WTC11 (cell line): ENCODE measurements at regions not wholly inside any gene's neighbourhood (a gene's known extent, or its start where the extent isn't known, plus 50 kb on each side); places are given as distances from the start of the nearest gene placed in this dataset.

Experiments
- CREB1 ChIP-seq: sonication (generic); formaldehyde crosslinking; IDR thresholded peaks from 2 replicates; pipeline ENCODE4 v1.8.0; 2023; ENCODE audit warnings: mild to moderate bottlenecking, missing genetic modification reagents
- ELF4 ChIP-seq: sonication (generic); formaldehyde crosslinking; IDR thresholded peaks from 2 replicates; pipeline ENCODE4 v1.8.1; 2022; ENCODE audit warnings: low read depth, mild to moderate bottlenecking, moderate library complexity, missing genetic modification reagents
- ESRRA ChIP-seq: sonication (generic); formaldehyde crosslinking; IDR thresholded peaks from 2 replicates; pipeline ENCODE4 v1.8.1; 2022; ENCODE audit warnings: mild to moderate bottlenecking, missing genetic modification reagents, borderline replicate concordance
- MYBL2 ChIP-seq: sonication (generic); formaldehyde crosslinking; IDR thresholded peaks from 2 replicates; pipeline ENCODE4 v1.8.1; 2023; ENCODE audit warnings: mild to moderate bottlenecking, moderate library complexity, missing genetic modification reagents
- NFE2L1 ChIP-seq: sonication (generic); formaldehyde crosslinking; IDR thresholded peaks from 2 replicates; pipeline ENCODE4 v1.8.1; 2023; ENCODE audit warnings: missing genetic modification reagents
- NR3C1 ChIP-seq: sonication (generic); formaldehyde crosslinking; conservative IDR thresholded peaks from 2 replicates; pipeline ENCODE4 v1.8.1; 2023; ENCODE audit warnings: low read depth, mild to moderate bottlenecking, missing genetic modification reagents
- SP1 ChIP-seq: sonication (generic); formaldehyde crosslinking; conservative IDR thresholded peaks from 2 replicates; pipeline ENCODE4 v1.8.1; 2022; ENCODE audit warnings: missing genetic modification reagents
- TF ChIP-seq, protein P1 (sequence below): fragments of 200-600 bp; IDR thresholded peaks from 2 replicates; pipeline ENCODE4 v1.8.0; 2022; ENCODE audit warnings: antibody characterized with exemption
- TF ChIP-seq, protein P2 (sequence below): sonication (generic); formaldehyde crosslinking; IDR thresholded peaks from 2 replicates; pipeline ENCODE4 v1.8.0; 2022; ENCODE audit warnings: mild to moderate bottlenecking, missing genetic modification reagents
- TF ChIP-seq, protein P3 (sequence below): sonication (generic); formaldehyde crosslinking; IDR thresholded peaks from 2 replicates; pipeline ENCODE4 v1.8.1; 2023; ENCODE audit warnings: mild to moderate bottlenecking, missing genetic modification reagents
- TF ChIP-seq, protein P4 (sequence below): sonication (generic); formaldehyde crosslinking; IDR thresholded peaks from 2 replicates; pipeline ENCODE4 v1.8.1; 2023; ENCODE audit warnings: mild to moderate bottlenecking, missing genetic modification reagents, moderate library complexity
- TF ChIP-seq, protein P5 (sequence below): sonication (generic); formaldehyde crosslinking; IDR thresholded peaks from 2 replicates; pipeline ENCODE4 v1.8.1; 2023; ENCODE audit warnings: mild to moderate bottlenecking, missing genetic modification reagents, borderline replicate concordance

DNA sequence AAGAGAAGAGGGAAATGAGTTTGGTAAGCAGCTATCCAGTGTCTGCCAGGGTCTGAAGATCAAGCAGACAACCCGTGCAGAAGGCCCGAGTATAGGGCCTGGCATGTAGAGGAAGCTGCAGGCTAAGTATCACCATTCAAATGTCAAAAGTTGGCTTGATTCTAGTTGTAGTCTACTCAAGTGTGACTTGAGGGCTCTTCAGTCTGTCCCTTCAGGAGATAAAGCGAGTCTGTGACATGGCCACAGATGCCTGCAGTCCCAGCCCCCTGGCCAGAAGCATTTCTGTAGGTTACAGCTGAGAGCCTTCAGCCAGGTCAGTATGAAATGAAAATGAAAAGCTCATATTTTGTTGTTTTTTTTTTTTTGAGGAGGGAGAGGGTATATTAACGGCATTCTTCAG lies 97.8 kb upstream of the EEPD1 start:
- TF ChIP-seq, protein P1, sequence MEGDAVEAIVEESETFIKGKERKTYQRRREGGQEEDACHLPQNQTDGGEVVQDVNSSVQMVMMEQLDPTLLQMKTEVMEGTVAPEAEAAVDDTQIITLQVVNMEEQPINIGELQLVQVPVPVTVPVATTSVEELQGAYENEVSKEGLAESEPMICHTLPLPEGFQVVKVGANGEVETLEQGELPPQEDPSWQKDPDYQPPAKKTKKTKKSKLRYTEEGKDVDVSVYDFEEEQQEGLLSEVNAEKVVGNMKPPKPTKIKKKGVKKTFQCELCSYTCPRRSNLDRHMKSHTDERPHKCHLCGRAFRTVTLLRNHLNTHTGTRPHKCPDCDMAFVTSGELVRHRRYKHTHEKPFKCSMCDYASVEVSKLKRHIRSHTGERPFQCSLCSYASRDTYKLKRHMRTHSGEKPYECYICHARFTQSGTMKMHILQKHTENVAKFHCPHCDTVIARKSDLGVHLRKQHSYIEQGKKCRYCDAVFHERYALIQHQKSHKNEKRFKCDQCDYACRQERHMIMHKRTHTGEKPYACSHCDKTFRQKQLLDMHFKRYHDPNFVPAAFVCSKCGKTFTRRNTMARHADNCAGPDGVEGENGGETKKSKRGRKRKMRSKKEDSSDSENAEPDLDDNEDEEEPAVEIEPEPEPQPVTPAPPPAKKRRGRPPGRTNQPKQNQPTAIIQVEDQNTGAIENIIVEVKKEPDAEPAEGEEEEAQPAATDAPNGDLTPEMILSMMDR: no peak
- TF ChIP-seq SP1 (CRISPR knock-in tag): no peak
- TF ChIP-seq, protein P2, sequence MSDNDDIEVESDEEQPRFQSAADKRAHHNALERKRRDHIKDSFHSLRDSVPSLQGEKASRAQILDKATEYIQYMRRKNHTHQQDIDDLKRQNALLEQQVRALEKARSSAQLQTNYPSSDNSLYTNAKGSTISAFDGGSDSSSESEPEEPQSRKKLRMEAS (CRISPR knock-in tag): no peak
- no peak for TF ChIP-seq CREB1
- TF ChIP-seq MYBL2: no peak
- TF ChIP-seq, protein P3, sequence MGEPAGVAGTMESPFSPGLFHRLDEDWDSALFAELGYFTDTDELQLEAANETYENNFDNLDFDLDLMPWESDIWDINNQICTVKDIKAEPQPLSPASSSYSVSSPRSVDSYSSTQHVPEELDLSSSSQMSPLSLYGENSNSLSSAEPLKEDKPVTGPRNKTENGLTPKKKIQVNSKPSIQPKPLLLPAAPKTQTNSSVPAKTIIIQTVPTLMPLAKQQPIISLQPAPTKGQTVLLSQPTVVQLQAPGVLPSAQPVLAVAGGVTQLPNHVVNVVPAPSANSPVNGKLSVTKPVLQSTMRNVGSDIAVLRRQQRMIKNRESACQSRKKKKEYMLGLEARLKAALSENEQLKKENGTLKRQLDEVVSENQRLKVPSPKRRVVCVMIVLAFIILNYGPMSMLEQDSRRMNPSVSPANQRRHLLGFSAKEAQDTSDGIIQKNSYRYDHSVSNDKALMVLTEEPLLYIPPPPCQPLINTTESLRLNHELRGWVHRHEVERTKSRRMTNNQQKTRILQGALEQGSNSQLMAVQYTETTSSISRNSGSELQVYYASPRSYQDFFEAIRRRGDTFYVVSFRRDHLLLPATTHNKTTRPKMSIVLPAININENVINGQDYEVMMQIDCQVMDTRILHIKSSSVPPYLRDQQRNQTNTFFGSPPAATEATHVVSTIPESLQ (CRISPR knock-in tag): no peak
- TF ChIP-seq NR3C1 (CRISPR knock-in tag): no peak
- no peak for TF ChIP-seq ESRRA (CRISPR knock-in tag)
- no peak for TF ChIP-seq ELF4 (CRISPR knock-in tag)
- TF ChIP-seq NFE2L1 (CRISPR knock-in tag): no peak
- TF ChIP-seq, protein P4, sequence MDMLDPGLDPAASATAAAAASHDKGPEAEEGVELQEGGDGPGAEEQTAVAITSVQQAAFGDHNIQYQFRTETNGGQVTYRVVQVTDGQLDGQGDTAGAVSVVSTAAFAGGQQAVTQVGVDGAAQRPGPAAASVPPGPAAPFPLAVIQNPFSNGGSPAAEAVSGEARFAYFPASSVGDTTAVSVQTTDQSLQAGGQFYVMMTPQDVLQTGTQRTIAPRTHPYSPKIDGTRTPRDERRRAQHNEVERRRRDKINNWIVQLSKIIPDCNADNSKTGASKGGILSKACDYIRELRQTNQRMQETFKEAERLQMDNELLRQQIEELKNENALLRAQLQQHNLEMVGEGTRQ (CRISPR knock-in tag): no peak
- TF ChIP-seq, protein P5, sequence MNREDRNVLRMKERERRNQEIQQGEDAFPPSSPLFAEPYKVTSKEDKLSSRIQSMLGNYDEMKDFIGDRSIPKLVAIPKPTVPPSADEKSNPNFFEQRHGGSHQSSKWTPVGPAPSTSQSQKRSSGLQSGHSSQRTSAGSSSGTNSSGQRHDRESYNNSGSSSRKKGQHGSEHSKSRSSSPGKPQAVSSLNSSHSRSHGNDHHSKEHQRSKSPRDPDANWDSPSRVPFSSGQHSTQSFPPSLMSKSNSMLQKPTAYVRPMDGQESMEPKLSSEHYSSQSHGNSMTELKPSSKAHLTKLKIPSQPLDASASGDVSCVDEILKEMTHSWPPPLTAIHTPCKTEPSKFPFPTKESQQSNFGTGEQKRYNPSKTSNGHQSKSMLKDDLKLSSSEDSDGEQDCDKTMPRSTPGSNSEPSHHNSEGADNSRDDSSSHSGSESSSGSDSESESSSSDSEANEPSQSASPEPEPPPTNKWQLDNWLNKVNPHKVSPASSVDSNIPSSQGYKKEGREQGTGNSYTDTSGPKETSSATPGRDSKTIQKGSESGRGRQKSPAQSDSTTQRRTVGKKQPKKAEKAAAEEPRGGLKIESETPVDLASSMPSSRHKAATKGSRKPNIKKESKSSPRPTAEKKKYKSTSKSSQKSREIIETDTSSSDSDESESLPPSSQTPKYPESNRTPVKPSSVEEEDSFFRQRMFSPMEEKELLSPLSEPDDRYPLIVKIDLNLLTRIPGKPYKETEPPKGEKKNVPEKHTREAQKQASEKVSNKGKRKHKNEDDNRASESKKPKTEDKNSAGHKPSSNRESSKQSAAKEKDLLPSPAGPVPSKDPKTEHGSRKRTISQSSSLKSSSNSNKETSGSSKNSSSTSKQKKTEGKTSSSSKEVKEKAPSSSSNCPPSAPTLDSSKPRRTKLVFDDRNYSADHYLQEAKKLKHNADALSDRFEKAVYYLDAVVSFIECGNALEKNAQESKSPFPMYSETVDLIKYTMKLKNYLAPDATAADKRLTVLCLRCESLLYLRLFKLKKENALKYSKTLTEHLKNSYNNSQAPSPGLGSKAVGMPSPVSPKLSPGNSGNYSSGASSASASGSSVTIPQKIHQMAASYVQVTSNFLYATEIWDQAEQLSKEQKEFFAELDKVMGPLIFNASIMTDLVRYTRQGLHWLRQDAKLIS (CRISPR knock-in tag): no peak
